Cerebellar nuclear complex (tissue), 1 donor: ENCODE measurements at regions not wholly inside any gene's neighbourhood (a gene's known extent, or its start where the extent isn't known, plus 50 kb on each side); places are given as distances from the start of the nearest gene placed in this dataset.
A peak's percentile ranks its signal among the peaks of the same experiment; 100 is the strongest.

ENCODE experiments used
- DNase-seq, 2 experiments: peaks; one replicate each; lab custom pipeline; 2025; lab: John Stamatoyannopoulos, UW

DNA sequence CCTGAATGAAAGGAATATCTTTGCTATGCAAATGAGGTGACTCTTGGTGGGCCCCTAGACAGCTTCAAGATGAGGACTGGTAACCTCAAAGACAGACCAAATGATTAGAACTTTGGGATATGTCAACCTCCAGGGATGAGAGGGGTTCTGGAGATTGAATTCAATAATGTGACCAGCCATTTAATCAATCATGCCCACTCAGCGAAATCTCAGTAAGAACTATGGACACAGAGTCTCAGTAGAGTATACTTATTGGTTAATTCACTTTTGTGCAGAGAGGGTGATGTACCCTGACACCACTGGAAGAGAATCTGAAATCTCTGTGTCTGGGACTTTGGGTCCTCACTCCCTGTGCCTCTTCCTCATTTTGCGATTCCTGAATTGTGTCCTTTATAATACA is 662.8 kb downstream of the OLFM4 start:
- DNase-seq = no peak

DNA sequence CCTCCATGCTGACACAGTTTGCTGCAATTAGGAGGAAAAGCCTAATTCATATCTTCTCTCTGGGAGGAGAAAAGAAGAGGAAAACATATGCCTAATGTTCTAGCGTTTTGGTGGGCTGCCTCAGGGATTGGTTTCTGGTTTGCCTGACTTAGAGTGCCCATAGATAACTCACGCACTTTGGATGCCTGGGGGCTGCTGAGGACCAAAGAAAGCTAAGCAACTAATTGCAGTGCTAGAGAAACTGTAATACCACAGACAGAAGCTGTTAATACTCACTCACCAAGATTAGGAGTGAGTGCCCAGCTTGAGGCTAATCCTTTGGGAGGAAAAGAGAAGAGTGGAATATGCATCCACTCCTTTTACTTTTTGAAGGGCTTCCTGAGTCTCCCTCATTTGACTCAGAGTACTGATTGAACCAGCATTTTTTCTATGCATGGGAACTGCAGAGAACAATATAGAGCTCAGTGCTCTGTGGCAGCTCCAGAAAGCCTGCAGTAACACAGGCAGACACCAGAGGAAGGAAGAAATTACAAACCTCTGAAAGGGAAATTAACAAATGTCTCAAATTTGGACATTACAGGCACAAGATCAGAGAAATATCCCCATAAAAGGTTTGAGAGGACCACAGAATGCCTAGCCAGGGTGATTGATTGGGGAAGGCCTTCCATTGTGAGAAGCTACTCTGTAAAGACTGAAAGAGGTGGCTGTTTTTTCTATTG is 666.4 kb downstream of the OLFM4 start:
- no peak for DNase-seq

DNA sequence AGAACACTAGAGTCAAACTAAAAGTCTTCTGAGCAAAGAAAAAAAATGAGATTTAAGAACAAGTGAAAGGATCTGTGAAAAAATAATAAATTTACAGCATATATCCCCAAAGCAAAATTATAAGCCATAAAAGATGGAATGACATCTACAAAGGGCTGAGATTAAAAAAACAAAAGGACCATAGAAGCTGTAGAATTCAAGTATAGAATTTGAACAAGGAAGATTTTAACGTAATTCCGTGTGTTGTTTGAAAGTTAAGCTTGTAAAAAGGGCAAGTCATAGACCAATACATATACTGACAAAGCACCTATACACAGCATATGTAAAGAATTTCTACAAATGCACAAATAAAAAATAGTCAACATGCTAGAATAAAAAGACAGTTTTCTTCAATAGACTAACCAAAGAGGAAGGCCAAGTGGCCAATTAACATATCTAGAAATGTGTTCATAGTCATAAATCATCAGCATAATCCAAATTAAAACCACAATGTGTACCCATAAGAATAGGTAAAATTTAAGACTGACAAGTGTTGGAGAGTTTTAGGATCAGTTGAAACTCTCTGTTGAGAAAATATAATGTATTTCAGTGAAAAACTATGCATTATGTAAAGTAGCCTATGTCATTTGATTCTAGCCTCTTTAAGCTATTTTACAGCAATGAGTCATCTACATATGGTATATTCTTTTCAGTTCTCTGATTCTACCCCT is 674.9 kb downstream of the OLFM4 start:
- DNase-seq = no peak

DNA sequence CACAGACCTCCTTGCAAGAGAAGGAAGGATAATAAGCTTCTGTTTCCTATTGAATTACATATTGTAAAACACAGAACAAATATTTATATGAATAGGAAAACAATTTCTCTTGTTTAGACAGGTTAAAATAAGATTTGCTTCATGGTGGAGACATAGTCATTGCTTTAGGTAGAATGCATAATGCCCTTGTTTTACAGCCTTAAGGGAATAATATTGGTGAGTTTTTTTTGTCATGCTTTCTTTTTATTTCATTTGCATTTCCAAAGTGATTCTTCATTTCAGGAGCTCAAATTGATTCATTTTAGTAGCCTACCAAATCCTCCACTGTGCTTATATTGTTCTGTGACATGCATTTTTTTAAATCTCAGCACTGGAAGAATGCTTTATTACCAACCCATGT is 690.7 kb downstream of the OLFM4 start:
- DNase-seq = no peak

DNA sequence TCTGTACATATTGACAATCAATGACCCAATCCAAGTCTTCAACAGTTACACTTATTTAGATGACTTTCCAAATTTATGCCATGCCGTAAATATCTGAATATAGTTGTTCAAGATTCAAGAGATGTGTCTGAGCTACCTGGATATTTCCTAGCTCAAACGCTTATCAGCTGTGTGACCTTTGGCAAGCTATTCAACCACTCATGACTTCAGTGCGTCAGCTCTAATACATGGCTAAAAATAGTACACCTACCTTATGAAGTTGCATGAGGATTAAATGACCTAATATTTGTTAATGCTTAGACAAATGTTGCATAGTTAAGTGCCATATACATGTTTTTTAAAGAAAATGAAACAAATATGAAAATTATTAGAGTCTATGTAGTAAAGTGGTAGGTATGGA is 704.1 kb downstream of the OLFM4 start:
- no peak for DNase-seq

DNA sequence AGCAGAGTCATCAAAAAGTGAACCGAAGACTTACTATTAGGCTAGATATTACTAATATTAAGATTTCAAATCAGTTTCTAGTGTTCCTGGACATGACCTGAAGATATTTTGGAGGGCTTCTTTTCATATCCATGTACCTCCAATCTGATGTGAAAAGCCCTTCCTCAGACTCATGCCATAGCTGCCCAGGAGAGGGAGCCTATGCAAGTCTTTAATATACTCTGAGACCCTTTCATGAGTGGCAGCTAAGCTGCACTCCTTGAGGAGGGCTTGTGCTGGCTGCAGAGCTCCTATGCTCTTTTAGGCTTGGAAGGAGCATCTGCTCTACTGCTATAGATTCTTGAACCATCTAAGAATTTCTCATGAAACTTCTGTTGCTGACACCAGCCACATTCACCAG is 715.3 kb downstream of the OLFM4 start:
- no peak for DNase-seq

DNA sequence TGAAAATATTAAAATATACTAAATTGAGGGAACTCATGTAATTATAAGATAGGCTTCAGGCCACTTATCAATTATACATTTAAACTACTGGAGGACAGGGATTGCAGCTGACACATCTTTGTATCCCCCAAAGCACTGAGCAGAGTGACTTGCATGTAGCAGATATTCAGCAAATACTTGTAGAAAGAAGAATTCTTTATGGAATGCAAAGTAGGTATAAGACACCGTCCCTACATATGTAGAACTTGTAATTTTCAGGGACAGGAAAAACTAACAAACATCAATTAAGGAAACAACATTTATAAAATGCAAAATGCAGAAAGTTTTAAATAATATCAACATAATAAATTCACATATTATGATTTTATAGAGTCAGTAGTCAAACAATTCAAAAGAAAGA is 719.2 kb downstream of the OLFM4 start:
- no peak for DNase-seq

DNA sequence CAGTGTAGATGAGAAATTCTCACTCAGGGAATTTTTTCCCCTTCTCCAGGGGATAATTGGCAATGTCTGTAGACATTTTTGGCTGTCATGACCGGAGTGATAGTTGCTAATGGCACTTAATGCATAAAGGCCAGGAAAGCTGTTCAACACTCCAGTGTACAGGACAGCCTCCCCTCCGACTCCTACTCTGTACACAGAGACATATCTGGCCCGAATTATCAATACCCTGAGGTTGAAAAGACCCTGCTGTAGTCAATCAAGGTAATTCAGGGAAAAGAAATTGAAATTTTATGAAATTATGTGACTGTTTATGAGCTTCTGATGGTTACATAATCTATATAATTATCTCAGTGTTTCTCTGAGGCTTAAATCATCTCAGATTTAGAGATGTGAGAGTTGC is 720.7 kb downstream of the OLFM4 start:
- DNase-seq = no peak

DNA sequence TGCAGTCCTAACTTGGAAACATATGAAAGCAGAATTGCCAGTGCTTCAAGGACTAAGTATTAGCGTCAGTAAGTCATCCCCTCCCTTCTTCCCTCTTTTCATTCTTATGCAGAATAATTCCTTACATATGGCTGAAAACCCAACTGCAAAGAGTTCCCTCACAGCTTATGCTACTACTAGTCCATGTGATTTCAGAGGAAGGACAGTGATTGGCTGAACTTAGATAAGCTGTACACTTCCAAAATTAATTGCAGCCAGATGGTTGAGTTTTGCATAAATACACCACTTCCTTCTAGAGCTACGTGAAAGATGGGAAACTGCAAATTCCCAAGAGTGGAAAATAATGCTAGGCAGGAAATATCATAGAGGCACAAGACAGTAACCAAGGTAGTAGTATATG is 730.4 kb downstream of the OLFM4 start:
- no peak for DNase-seq

DNA sequence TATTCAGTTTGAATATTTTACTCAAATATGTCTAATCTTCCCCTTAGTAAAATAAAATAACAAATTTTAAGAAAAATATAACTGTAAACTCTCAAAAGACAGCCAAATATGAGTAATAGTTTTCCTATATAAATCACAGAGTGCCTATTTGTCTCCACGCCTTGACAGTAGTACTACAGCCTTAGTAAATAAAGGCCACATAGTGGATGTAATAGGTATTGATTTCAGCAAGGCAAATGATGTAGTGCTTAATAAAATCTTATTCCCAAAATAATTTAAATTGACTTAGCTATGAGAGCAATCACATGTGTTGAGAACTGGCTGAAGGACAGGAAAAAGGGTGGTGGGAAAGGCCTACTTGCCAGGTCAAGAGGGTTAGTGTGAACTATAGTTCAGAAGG is 747.2 kb downstream of the OLFM4 start:
- DNase-seq = no peak

DNA sequence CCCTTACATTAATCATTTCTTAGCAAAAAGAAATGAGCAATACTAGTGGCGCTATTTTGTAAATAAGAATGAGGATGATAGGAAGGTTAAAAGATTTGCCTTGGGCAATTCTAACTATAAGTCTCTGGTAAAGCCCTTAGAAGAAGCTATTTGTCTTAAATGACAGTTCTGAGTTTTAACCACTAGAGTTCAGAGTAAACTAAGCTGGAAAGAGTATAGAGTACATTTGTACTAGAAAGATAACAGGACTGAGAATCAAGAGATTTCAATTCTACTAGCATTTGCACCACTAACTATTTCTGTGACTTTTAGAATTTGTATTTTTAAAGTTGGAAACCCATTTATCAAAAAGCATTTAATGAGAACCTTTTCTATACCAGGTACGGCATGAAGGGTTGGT is 750.3 kb downstream of the OLFM4 start:
- no peak for DNase-seq

DNA sequence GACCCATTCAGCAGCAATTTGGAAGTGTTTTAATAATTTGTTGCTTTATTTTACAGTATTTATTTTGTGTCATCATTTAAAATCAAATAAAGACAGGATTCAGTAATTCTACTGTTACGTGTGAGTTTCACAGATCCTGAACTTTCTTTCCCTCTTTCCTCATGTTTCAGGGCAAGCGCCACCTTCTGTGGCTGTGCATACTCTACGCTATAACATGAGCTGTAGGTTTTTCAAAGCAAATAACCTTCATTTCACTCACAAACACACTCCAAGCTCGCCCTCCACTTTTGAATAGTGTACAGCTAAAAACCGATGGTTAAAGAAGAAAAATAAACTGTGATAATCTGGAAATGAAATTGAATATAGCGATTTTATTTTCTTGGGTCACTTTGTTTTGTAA is 753.3 kb downstream of the OLFM4 start:
- no peak for DNase-seq

DNA sequence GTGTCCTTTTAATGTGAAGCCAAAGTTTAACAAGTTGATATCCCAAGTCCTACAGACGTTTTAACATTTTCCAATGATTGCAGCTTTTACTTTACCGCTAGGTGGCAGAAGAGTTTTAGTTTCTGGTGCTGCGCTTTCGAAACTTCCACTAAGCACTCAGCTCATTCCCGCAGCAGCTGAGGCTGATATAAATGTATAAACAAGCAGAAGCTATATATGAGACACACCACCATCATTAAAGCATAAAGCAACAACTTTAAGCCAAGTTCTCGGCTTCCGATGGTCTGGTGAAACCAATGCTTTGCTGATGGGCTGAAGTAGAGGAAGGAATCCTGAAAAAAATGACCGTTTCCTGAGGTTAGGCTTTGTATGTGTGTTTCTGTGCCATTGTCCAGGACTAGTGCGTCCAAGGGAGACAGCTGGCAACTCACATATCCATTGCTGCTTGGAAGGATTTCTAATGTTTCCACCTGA is 753.9 kb downstream of the OLFM4 start:
- DNase-seq = peak; percentile 47 to 56

DNA sequence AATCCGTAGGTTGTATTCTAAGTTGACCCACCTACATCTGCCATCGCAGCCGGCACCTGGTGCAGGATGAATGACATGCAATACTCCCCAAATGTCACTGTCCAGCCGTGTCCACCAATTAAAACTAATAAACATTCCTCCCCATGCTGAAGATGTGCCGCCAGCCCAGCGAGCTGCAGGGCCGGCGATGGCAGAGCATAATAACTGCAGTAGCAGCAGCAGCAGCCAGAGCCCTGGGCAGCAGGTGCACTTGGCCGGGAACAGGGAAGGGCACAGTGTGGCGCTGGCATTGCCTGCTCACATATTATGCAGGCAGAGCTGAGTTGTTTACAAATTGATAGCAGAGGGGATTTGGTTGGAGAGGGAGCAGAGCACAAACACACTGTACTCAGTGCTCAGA is 754.9 kb downstream of the OLFM4 start:
- DNase-seq = peak in 1 of 2 experiments; percentile 56

DNA sequence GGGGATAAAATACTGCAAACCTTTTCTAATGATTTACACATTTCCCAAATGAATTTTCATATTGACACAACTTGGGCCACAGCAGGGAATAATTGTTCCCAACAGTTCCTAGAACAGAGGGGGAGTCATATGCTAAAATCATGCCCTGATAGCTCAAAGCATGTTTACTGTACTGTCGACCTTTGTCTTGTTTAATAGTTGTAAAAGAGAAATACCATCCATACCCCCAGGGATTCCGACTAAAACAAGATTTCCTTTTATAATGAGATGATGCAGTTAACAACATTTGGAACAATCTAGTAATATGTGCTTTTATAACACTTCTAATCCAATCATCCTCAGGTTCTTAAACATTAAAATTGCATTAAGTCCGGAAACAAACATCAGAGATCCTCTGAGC is 759.7 kb downstream of the OLFM4 start:
- DNase-seq = no peak

DNA sequence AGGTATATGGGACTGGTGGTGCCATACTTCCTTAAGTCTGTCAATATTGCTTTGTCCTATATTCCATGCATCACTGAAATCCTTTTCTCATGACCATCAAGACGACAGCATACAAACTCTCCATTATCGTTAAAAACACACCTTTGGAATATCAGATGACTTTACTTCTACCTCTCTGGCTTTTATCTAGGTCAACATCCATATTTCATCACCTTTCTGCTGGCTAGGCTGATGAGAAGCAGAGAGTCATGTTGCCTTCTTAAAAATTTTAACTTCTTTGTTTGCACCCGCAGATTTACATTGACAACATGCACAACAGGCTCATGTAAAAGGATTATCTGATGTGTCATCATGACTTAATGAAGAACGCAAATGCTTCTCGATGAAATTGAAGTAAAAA is 771.4 kb downstream of the OLFM4 start:
- DNase-seq = no peak

DNA sequence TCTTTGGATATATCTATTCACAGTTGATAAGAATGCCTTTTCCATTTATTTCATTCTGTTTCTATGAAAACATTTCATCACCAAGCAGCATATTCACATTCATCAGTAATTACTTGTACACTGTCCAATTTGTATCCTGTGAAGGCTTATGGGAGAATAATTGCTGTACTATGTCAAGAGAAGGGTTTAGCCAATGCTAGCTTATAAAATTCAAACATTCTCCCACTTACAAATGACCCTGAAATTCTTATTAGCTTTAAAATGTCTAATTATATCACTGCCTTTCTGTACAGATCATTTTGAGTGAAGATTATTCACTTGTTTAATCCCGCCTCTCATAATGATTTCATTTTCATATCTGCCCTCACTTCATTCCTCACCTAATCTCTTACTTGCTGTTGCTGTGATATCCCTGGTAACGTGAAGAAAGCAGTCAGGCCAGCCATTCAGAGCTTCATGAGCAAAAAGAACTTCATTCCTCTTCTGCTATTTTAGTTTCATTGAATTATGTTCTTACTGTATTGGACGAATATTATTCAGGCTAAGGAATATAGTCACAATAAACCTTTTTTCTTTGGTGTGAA is 778.7 kb downstream of the OLFM4 start:
- DNase-seq = no peak

DNA sequence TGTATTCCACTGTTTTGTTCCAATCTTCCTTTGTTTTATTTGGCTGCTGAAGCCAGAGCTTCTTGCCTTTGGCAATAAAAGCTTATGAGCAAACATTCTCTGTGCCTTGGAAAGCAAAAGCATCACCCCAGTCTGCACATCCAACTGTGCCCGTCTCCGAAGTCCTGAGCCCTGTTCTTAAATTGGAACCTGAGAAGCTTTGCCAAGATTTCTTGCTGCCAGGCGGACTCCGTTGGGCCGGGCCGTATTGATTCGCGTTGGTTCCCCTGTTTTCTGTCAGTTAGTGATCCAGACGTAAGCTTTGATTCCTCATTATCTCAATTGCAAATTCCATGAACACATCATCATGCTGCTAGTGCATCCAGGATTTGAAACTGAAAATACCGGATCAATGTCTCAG is 793.0 kb downstream of the OLFM4 start:
- DNase-seq = no peak

DNA sequence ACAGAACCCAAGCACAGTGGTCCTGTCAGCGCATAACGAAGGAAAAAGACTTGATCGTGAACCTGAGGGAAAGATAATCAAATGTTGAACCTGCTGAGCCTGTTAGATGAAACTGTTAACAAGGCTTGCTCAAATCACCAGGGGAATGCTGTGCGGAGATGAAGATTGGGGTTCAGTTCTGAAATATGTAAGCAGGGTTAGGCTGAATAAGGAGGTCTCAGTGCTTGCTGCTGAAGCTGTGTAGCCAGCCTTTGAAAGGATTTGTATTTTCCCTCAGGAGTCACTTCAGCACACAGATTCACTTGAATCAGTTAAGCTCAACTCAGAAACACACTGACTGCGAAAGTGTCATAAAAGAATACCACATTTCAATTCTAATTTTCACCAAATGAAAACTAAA is 793.5 kb downstream of the OLFM4 start:
- no peak for DNase-seq

DNA sequence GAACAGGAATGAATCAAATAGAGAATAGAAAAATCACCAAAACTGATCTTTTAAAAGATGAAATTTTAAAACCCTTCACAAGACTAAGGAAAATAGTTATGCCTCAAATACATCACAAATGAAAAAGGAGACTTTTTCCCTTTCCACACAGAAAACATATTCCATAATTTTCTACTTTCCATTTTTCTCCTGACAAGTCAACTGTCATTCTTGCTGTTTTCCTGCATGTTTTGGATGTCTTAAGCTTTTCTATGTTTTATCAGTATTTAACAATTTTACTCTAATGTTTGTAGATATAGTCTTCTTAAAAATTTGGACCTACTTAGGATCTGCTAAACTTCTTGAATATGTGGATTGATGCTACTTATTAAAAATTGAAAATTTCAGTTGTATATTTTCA is 810.8 kb downstream of the OLFM4 start:
- no peak for DNase-seq

DNA sequence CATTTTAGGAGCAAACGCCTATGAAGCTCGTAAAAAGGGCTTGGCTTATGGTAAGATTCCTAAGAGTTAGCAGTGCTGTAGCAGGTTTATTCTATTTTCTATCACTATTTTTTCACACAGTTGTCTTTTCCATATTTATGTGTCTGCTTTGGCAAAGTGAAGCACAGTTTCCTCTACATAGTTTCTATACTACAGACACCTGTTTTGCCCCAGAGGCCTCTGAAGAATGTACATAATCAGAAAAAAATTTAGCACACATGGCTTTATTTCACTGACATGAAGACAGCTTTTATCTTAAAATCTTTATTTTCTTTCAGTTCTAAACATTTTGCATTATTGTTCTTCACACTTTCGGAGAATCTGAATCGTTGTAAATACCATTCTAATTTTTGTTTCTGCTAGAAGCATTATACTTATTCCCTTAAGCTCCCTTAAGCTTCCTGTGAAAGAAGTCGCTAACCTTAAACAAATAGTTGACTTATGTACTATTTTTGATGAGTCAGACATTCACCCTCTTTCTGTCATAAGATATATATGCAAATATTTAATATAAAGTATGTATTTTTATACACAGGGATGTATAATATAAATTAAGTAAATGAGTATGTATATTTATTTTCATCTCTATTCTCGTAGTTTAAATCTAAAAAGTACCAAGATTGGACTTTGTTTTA is 816.0 kb downstream of the OLFM4 start:
- no peak for DNase-seq

DNA sequence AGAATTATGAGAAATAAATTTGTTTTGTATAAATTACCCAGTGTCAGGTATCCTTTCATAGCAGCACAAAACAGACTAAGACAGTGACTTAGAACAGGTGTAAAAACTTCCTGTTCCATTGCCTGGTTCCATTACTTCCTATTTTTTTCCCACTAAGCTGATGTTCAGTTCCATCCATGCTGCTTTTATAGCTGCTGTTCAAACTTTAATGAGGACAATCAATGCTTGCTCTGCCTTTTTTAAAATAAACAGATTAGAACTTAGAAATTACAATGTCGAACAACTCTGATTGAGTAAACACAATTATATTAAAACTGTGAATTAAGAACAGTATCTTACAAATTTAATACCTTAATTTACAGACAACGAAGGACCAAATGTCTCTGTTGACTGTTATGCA is 818.9 kb downstream of the OLFM4 start:
- DNase-seq = no peak
